ENCODE measurements at regions not wholly inside any gene's neighbourhood (a gene's known extent, or its start where the extent isn't known, plus 50 kb on each side); places are given as distances from the start of the nearest gene placed in this dataset.

- TF ChIP-seq POLR2AphosphoS5 (IDR thresholded peaks at IDR 0.05) (no peak), POLR2A (IDR thresholded peaks at IDR 0.05; ENCODE audit: low read depth) (no peak), CTCF (IDR thresholded peaks at IDR 0.05) (no peak), EP300 (IDR thresholded peaks at IDR 0.05) (no peak)
- DNase-seq (ENCODE audit: extremely low spot score) = no peak
- Histone ChIP-seq H3K27ac (replicated peaks in 1 of 4) (no peak overlapping the region), H3K4me3 (no peak overlapping the region), H3K27me3 (no peaks in the 10 kb centered on the region), H3K36me3 (no peaks in the 10 kb centered on the region), H3K9me3 (peaks cover 0 to 5% (median 0%) of the 10 kb centered on the region in 4 donors), H3K4me1 (peaks cover 0 to 14% (median 4%) of the 10 kb centered on the region in 4 donors)
- WGBS = 79% methylated on average over 3 of the region's 3 CpGs
- intact Hi-C loops (cut with DNase I) = no loop called here
These were observed 50.2 kb upstream of the STARD4 start for GRCh38 chr5:111562561-111562960.

Small RNA genes in the stretch of these regions (small RNA-seq; reads per million reads assigned to genes)
- gene AC008967.1 (0 reads per million in 3 donors), gene HMGN1P13 (0 reads per million in 3 donors)

Measured in esophagus muscularis mucosa (tissue), 4 donors.